ENCODE measurements at regions not wholly inside any gene's neighbourhood (a gene's known extent, or its start where the extent isn't known, plus 50 kb on each side); places are given as distances from the start of the nearest gene placed in this dataset.
A peak's percentile ranks its signal among the peaks of the same experiment; 100 is the strongest.

GRCh38 chr6:165817148-165817547 is 154.1 kb upstream of the PDE10A start:
- Histone ChIP-seq H3K27me3 (ENCODE audit: control insufficient read depth in 5 of 5, insufficient read depth in 4 of 5, low read length in 5 of 5) (peaks cover 5 to 14% (median 11%) of the 10 kb centered on the region in 5 donors), H3K4me1 (ENCODE audit: control insufficient read depth in 5 of 5, insufficient read depth in 5 of 5, low read length in 5 of 5) (peaks cover 0 to 4% (median 3%) of the 10 kb centered on the region in 5 donors), H3K36me3 (ENCODE audit: control insufficient read depth in 5 of 5, insufficient read depth in 5 of 5, low read length in 5 of 5) (no peaks in the 10 kb centered on the region), H3K4me3 (ENCODE audit: low read depth in 1 of 5, low read length in 5 of 5) (no peak overlapping the region), H3K27ac (ENCODE audit: low read depth, low read length) (no peak overlapping the region), H3K9me3 (ENCODE audit: control insufficient read depth in 5 of 5, low read length in 5 of 5) (no peaks in the 10 kb centered on the region), H3K9ac (ENCODE audit: low read length in 5 of 5) (no peak overlapping the region)

- H3K27ac ChIP-seq (ENCODE audit: low read depth, low read length): no peak overlapping the region
- no peak overlapping the region for H3K4me3 ChIP-seq (ENCODE audit: low read depth in 1 of 5, low read length in 5 of 5)
- H3K9me3 ChIP-seq (ENCODE audit: control insufficient read depth in 5 of 5, low read length in 5 of 5): peaks cover 0 to 10% (median 3%) of the 10 kb centered on the region in 5 donors
- H3K4me1 ChIP-seq (ENCODE audit: control insufficient read depth in 5 of 5, insufficient read depth in 5 of 5, low read length in 5 of 5): peaks cover 0 to 4% (median 3%) of the 10 kb centered on the region in 5 donors
- H3K36me3 ChIP-seq (ENCODE audit: control insufficient read depth in 5 of 5, insufficient read depth in 5 of 5, low read length in 5 of 5): no peaks in the 10 kb centered on the region
- no peak overlapping the region for H3K9ac ChIP-seq (ENCODE audit: low read length in 5 of 5)
- H3K27me3 ChIP-seq (ENCODE audit: control insufficient read depth in 5 of 5, insufficient read depth in 4 of 5, low read length in 5 of 5): peaks cover 4 to 14% (median 8%) of the 10 kb centered on the region in 5 donors
Measured at GRCh38 chr6:165814679-165815078, 151.6 kb upstream of the PDE10A start.

DNA sequence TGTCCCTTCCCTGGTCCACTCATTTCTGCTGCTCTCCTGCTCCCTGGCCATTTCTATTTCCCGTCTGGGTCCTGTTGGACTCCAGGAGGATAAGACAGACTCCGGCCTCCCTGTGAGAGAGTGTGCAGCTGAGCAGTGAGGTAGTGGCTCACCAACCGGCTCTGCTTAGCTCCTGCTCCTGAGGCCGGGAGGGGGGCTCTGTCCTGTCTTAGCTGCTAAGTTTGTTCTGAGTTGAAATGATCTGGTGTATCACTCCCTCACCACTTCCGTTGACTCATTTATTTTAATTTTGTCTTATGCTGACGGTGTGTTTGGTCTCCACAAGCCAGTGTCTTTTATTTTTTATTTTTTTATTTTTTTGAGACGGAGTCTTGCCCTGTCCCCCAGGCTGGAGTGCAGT is 148.5 kb upstream of the PDE10A start:
- H3K9ac ChIP-seq (ENCODE audit: low read length in 5 of 5): no peak overlapping the region
- no peak overlapping the region for H3K27ac ChIP-seq (ENCODE audit: low read depth, low read length)
- no peaks in the 10 kb centered on the region for H3K36me3 ChIP-seq (ENCODE audit: control insufficient read depth in 5 of 5, insufficient read depth in 5 of 5, low read length in 5 of 5)
- no peak overlapping the region for H3K4me3 ChIP-seq (ENCODE audit: low read depth in 1 of 5, low read length in 5 of 5)
- H3K9me3 ChIP-seq (ENCODE audit: control insufficient read depth in 5 of 5, low read length in 5 of 5): peaks cover 3 to 17% (median 10%) of the 10 kb centered on the region in 5 donors
- H3K4me1 ChIP-seq (ENCODE audit: control insufficient read depth in 5 of 5, insufficient read depth in 5 of 5, low read length in 5 of 5): peaks cover 0 to 5% (median under 1%) of the 10 kb centered on the region in 5 donors
- H3K27me3 ChIP-seq (ENCODE audit: control insufficient read depth in 5 of 5, insufficient read depth in 4 of 5, low read length in 5 of 5): no peaks in the 10 kb centered on the region

- Histone ChIP-seq H3K27me3 (ENCODE audit: control insufficient read depth in 5 of 5, insufficient read depth in 4 of 5, low read length in 5 of 5) (peaks cover 0 to 11% (median 3%) of the 10 kb centered on the region in 5 donors), H3K36me3 (ENCODE audit: control insufficient read depth in 5 of 5, insufficient read depth in 5 of 5, low read length in 5 of 5) (no peaks in the 10 kb centered on the region), H3K4me3 (ENCODE audit: low read depth in 1 of 5, low read length in 5 of 5) (peak overlapping the region in 1 of 5 donors; percentile 18), H3K9ac (ENCODE audit: low read length in 5 of 5) (no peak overlapping the region), H3K27ac (ENCODE audit: low read depth, low read length) (no peak overlapping the region), H3K4me1 (ENCODE audit: control insufficient read depth in 5 of 5, insufficient read depth in 5 of 5, low read length in 5 of 5) (peaks cover 0 to 16% (median 4%) of the 10 kb centered on the region in 5 donors), H3K9me3 (ENCODE audit: control insufficient read depth in 5 of 5, low read length in 5 of 5) (peaks cover 3 to 17% (median 10%) of the 10 kb centered on the region in 5 donors)
Measured at GRCh38 chr6:165808021-165808420, 145.0 kb upstream of the PDE10A start.

DNA sequence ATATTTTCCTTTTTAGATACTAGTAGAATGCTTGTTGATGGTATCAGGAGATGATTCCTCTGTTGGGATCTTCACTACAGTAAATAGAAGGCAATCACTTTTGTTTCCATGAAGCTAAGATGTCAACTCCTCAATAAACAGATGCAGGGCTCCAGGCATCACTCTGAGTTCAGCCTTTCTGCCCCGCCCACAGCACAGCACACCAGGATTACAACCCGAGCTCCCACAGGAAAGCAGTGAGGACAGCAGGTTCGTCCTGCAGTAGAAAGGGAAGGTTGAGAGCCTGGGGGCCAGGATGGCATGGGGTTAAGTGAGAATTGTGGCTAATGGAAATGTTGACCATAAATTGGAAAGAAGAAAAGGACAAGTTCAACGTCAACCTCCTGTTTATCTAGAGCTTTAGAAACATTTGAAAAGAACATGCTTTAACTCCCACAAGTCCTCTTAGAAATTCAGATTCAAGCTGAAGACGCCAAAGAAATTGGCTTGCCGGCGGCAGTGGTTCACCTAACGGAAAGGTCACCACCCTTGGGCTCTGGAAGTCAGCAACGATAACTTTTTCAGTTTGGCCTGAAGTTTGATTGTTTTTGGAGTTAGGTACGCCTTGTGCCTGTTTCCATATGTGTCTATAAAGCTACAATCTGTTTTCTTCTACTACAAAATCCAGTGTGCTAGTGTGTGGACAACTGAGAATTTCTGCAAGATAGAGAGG is 144.4 kb upstream of the PDE10A start:
- H3K27me3 ChIP-seq (ENCODE audit: control insufficient read depth in 5 of 5, insufficient read depth in 4 of 5, low read length in 5 of 5): peaks cover 0 to 11% (median 3%) of the 10 kb centered on the region in 5 donors
- peak overlapping the region in 1 of 5 donors; percentile 18 for H3K4me3 ChIP-seq (ENCODE audit: low read depth in 1 of 5, low read length in 5 of 5)
- H3K36me3 ChIP-seq (ENCODE audit: control insufficient read depth in 5 of 5, insufficient read depth in 5 of 5, low read length in 5 of 5): no peaks in the 10 kb centered on the region
- H3K9me3 ChIP-seq (ENCODE audit: control insufficient read depth in 5 of 5, low read length in 5 of 5): peaks cover 3 to 17% (median 10%) of the 10 kb centered on the region in 5 donors
- no peak overlapping the region for H3K9ac ChIP-seq (ENCODE audit: low read length in 5 of 5)
- no peak overlapping the region for H3K27ac ChIP-seq (ENCODE audit: low read depth, low read length)
- H3K4me1 ChIP-seq (ENCODE audit: control insufficient read depth in 5 of 5, insufficient read depth in 5 of 5, low read length in 5 of 5): peaks cover 0 to 16% (median 4%) of the 10 kb centered on the region in 5 donors

DNA sequence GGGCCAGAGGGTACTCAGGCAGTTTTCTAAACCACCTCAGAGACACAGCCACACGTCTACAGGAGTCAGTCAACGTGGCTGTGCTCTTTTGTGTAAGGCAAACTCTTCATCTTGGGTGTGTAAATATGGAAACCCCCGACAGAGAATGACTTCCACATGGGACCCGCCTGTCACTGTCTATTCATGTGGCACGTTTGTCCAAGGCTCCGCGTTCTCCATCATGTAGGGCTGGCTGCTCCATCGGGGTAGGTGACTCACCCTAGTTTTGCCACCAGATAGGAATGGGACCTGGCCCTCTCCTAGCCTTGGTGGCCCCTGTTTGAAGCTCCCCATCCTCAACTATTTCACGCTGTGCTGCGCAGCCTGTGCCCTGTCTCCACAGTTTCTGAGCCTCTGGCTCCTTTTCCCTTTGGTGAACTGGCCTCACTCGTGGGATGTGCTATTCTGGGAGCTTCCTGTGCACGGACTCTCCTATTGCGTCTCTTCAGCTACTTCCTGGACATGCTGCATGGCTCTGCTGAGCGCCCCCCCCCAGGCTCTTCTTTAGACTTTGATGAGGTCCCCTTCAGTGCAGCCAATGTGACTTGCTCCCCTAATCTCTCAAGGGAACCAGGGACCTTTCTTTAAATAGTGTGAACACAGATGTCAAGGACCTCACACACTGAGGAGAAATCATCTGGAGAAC is 143.2 kb upstream of the PDE10A start:
- peaks cover 3 to 17% (median 10%) of the 10 kb centered on the region in 5 donors for H3K9me3 ChIP-seq (ENCODE audit: control insufficient read depth in 5 of 5, low read length in 5 of 5)
- H3K27me3 ChIP-seq (ENCODE audit: control insufficient read depth in 5 of 5, insufficient read depth in 4 of 5, low read length in 5 of 5): peaks cover 0 to 11% (median 3%) of the 10 kb centered on the region in 5 donors
- H3K4me3 ChIP-seq (ENCODE audit: low read depth in 1 of 5, low read length in 5 of 5): no peak overlapping the region
- H3K9ac ChIP-seq (ENCODE audit: low read length in 5 of 5): no peak overlapping the region
- H3K36me3 ChIP-seq (ENCODE audit: control insufficient read depth in 5 of 5, insufficient read depth in 5 of 5, low read length in 5 of 5): no peaks in the 10 kb centered on the region
- H3K4me1 ChIP-seq (ENCODE audit: control insufficient read depth in 5 of 5, insufficient read depth in 5 of 5, low read length in 5 of 5): peaks cover 0 to 16% (median 4%) of the 10 kb centered on the region in 5 donors
- H3K27ac ChIP-seq (ENCODE audit: low read depth, low read length): no peak overlapping the region

GRCh38 chr6:165805636-165806035 is 142.6 kb upstream of the PDE10A start:
- H3K9ac ChIP-seq (ENCODE audit: low read length in 5 of 5): no peak overlapping the region
- peaks cover 3 to 16% (median 10%) of the 10 kb centered on the region in 5 donors for H3K9me3 ChIP-seq (ENCODE audit: control insufficient read depth in 5 of 5, low read length in 5 of 5)
- H3K4me3 ChIP-seq (ENCODE audit: low read depth in 1 of 5, low read length in 5 of 5): peak overlapping the region in 2 of 5 donors; percentile 8 to 55
- no peak overlapping the region for H3K27ac ChIP-seq (ENCODE audit: low read depth, low read length)
- peaks cover 0 to 17% (median 4%) of the 10 kb centered on the region in 5 donors for H3K4me1 ChIP-seq (ENCODE audit: control insufficient read depth in 5 of 5, insufficient read depth in 5 of 5, low read length in 5 of 5)
- H3K27me3 ChIP-seq (ENCODE audit: control insufficient read depth in 5 of 5, insufficient read depth in 4 of 5, low read length in 5 of 5): peaks cover 0 to 11% (median 3%) of the 10 kb centered on the region in 5 donors
- no peaks in the 10 kb centered on the region for H3K36me3 ChIP-seq (ENCODE audit: control insufficient read depth in 5 of 5, insufficient read depth in 5 of 5, low read length in 5 of 5)

DNA sequence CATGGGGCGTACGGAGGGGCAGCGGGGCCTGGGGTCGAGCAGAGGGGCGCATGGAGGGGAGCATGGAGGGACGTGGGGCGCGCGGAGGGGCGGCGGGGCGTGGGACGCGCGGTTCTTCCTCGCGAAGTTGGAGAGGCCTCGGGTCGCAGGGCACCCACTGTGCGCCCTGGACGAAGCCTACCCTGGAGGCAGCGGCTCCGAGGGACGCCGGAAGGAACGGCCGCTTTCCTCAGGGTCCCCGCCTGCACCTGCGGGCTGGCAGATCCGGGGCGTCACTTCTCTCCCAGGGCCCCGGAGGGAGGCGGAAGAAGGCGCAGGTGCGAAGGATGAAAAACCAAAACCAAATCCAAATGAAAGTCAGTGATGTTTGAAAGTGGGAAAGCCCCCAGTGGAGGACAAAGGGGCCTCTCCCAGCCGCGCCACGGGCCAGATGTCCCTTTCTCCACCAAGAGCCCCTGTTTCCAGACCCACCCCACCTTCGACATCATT is 142.1 kb upstream of the PDE10A start:
- Histone ChIP-seq H3K9ac (ENCODE audit: low read length in 5 of 5) (no peak overlapping the region), H3K27me3 (ENCODE audit: control insufficient read depth in 5 of 5, insufficient read depth in 4 of 5, low read length in 5 of 5) (peaks cover 0 to 11% (median 3%) of the 10 kb centered on the region in 5 donors), H3K4me3 (ENCODE audit: low read depth in 1 of 5, low read length in 5 of 5) (peak overlapping the region in 4 of 5 donors; percentile 8 to 55 (median 47)), H3K27ac (ENCODE audit: low read depth, low read length) (no peak overlapping the region), H3K4me1 (ENCODE audit: control insufficient read depth in 5 of 5, insufficient read depth in 5 of 5, low read length in 5 of 5) (peaks cover 3 to 22% (median 6%) of the 10 kb centered on the region in 5 donors), H3K36me3 (ENCODE audit: control insufficient read depth in 5 of 5, insufficient read depth in 5 of 5, low read length in 5 of 5) (no peaks in the 10 kb centered on the region), H3K9me3 (ENCODE audit: control insufficient read depth in 5 of 5, low read length in 5 of 5) (peaks cover 3 to 11% (median 10%) of the 10 kb centered on the region in 5 donors)

GRCh38 chr6:165804331-165805066 is 141.5 kb upstream of the PDE10A start:
- H3K4me3 ChIP-seq (ENCODE audit: low read depth in 1 of 5, low read length in 5 of 5): peak overlapping the region in 4 of 5 donors; percentile 17 to 55 (median 47)
- H3K36me3 ChIP-seq (ENCODE audit: control insufficient read depth in 5 of 5, insufficient read depth in 5 of 5, low read length in 5 of 5): no peaks in the 10 kb centered on the region
- peaks cover 8 to 28% (median 12%) of the 10 kb centered on the region in 5 donors for H3K4me1 ChIP-seq (ENCODE audit: control insufficient read depth in 5 of 5, insufficient read depth in 5 of 5, low read length in 5 of 5)
- peaks cover under 1 to 6% (median 5%) of the 10 kb centered on the region in 5 donors for H3K9me3 ChIP-seq (ENCODE audit: control insufficient read depth in 5 of 5, low read length in 5 of 5)
- no peak overlapping the region for H3K27ac ChIP-seq (ENCODE audit: low read depth, low read length)
- H3K27me3 ChIP-seq (ENCODE audit: control insufficient read depth in 5 of 5, insufficient read depth in 4 of 5, low read length in 5 of 5): peaks cover 0 to 11% (median 3%) of the 10 kb centered on the region in 5 donors
- no peak overlapping the region for H3K9ac ChIP-seq (ENCODE audit: low read length in 5 of 5)
